Progenitor cell of endocrine pancreas (in vitro differentiated cells): ENCODE measurements at regions not wholly inside any gene's neighbourhood (a gene's known extent, or its start where the extent isn't known, plus 50 kb on each side); places are given as distances from the start of the nearest gene placed in this dataset.

ENCODE experiments used
- DNase-seq: peaks from one replicate; pipeline ENCODE4 v3.0.0; 2021; ENCODE audit warnings: low spot score; ENCODE audit not compliant: unreplicated experiment
- H3K27ac Mint-ChIP-seq: 2 replicates; pipeline ENCODE4 v1.8.0; 2021; ENCODE audit warnings: mild to moderate bottlenecking, moderate library complexity, mixed read lengths
- H3K27me3 Mint-ChIP-seq: 2 replicates; pipeline ENCODE4 v1.8.0; 2021; ENCODE audit warnings: mixed read lengths
- H3K36me3 Mint-ChIP-seq: 2 replicates; pipeline ENCODE4 v1.8.0; 2022; ENCODE audit warnings: mixed read lengths; ENCODE audit not compliant: insufficient read depth
- H3K4me1 Mint-ChIP-seq: 2 replicates; pipeline ENCODE4 v1.8.0; 2021; ENCODE audit warnings: low read depth, mixed read lengths
- H3K4me3 Mint-ChIP-seq: 2 replicates; pipeline ENCODE4 v1.8.0; 2021; ENCODE audit warnings: low read depth, mild to moderate bottlenecking, moderate library complexity, mixed read lengths
- H3K9me3 Mint-ChIP-seq: 2 replicates; pipeline ENCODE4 v1.8.0; 2021; ENCODE audit warnings: low read depth, mixed read lengths
- TF ChIP-seq, protein P1 (sequence below): fragments of 200-600 bp; sonication (generic); IDR thresholded peaks from one replicate; pipeline ENCODE4 v1.5.0; 2021; ENCODE audit warnings: antibody characterized with exemption, mild to moderate bottlenecking; ENCODE audit not compliant: unreplicated experiment

DNA sequence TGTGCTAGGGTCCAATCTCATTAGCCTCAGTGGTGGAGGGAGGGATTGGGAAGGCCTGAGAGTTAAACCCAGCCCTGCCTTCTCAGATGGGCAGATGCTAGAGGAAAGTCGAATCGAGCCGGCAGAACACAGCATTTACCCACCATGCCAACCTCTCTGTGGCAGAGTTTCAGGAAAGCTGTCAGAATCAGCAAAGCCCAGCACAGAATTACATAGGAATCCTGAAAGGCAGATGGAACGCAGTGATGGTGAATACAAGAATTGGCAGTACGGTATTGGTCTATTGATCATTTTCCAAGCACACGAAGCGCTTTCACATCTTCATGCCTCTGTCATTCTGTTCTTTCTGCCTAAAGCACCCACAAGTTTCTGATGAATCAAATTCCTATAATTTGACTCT, 417.7 kb upstream of the RBMS3 start:
- H3K4me3 Mint-ChIP-seq: no peak overlapping the region
- H3K9me3 Mint-ChIP-seq: peaks cover 7% of the 10 kb centered on the region
- no peaks in the 10 kb centered on the region for H3K27me3 Mint-ChIP-seq
- no peak for DNase-seq
- TF ChIP-seq, protein P1, sequence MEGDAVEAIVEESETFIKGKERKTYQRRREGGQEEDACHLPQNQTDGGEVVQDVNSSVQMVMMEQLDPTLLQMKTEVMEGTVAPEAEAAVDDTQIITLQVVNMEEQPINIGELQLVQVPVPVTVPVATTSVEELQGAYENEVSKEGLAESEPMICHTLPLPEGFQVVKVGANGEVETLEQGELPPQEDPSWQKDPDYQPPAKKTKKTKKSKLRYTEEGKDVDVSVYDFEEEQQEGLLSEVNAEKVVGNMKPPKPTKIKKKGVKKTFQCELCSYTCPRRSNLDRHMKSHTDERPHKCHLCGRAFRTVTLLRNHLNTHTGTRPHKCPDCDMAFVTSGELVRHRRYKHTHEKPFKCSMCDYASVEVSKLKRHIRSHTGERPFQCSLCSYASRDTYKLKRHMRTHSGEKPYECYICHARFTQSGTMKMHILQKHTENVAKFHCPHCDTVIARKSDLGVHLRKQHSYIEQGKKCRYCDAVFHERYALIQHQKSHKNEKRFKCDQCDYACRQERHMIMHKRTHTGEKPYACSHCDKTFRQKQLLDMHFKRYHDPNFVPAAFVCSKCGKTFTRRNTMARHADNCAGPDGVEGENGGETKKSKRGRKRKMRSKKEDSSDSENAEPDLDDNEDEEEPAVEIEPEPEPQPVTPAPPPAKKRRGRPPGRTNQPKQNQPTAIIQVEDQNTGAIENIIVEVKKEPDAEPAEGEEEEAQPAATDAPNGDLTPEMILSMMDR: no peak
- no peaks in the 10 kb centered on the region for H3K36me3 Mint-ChIP-seq
- H3K27ac Mint-ChIP-seq: no peak overlapping the region
- peaks cover 3% of the 10 kb centered on the region for H3K4me1 Mint-ChIP-seq

DNA sequence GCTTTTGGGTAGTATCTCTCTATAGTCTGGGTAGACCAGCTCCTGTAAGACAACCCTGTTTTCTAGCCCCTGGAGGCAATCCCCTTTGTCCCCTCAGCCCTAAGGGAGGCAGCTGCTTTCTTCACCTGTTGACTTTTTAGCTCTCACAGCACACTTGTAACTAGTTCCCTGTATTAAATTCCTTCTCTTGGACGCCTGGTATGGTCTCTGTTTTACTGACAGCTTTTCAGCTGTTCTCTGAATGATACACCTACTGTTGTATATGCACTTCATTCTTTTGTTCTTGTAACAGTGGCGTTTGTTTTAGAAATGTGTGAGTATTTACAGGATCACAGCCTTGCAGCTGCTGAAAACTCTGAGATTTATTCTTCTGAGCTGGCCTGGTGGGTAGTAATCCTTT, 413.0 kb upstream of the RBMS3 start:
- no peak overlapping the region for H3K27ac Mint-ChIP-seq
- H3K9me3 Mint-ChIP-seq: no peaks in the 10 kb centered on the region
- no peaks in the 10 kb centered on the region for H3K27me3 Mint-ChIP-seq
- H3K4me1 Mint-ChIP-seq: no peaks in the 10 kb centered on the region
- DNase-seq: no peak
- no peaks in the 10 kb centered on the region for H3K36me3 Mint-ChIP-seq
- no peak overlapping the region for H3K4me3 Mint-ChIP-seq
- TF ChIP-seq, protein P1: no peak

DNA sequence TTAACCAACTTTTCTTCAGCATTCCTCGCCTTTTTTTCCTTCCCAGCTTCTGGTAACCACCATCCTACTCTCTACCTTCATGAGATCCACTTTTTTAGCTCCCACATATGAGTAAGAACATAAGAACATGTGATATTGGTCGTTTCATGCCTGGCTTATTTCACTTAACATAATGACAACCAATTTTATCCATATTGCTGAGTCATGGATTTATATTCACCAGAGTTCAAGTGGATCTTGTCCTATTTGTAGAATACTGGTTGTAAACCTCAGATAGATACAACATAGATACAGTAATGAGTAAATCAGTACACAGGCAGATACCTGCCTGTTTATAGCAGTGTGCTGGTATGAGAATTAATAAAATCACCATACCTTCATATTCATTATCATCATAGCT, 412.0 kb upstream of the RBMS3 start:
- Mint-ChIP-seq H3K36me3 (peaks cover 2% of the 10 kb centered on the region), H3K4me3 (no peak overlapping the region), H3K4me1 (no peaks in the 10 kb centered on the region), H3K27me3 (no peaks in the 10 kb centered on the region), H3K27ac (no peak overlapping the region), H3K9me3 (peaks cover 4% of the 10 kb centered on the region)
- no peak for DNase-seq
- TF ChIP-seq, protein P1: no peak

DNA sequence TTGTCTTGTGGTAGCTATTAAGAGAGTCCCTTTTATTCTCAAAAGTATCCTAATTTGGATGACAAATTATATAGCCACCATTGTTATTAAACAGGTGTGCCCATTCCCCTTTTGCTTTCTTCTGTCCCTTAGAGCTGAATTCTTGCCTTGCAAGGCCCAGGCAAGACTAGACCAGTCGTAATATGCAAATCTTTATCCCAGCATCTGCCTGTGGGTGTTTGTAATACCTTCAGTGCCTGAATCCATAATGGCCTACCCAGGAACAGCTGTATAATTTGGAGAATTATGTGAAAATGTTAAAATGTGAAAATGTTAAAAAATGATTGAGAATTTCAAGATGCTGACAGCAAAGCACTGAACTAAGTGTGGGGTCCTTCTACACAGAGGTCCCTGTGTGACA, 403.0 kb upstream of the RBMS3 start:
- Mint-ChIP-seq H3K27me3 (no peaks in the 10 kb centered on the region), H3K36me3 (peaks cover 2% of the 10 kb centered on the region), H3K4me3 (no peak overlapping the region), H3K4me1 (no peaks in the 10 kb centered on the region), H3K27ac (no peak overlapping the region), H3K9me3 (peaks cover 19% of the 10 kb centered on the region)
- TF ChIP-seq, protein P1: no peak
- no peak for DNase-seq

DNA sequence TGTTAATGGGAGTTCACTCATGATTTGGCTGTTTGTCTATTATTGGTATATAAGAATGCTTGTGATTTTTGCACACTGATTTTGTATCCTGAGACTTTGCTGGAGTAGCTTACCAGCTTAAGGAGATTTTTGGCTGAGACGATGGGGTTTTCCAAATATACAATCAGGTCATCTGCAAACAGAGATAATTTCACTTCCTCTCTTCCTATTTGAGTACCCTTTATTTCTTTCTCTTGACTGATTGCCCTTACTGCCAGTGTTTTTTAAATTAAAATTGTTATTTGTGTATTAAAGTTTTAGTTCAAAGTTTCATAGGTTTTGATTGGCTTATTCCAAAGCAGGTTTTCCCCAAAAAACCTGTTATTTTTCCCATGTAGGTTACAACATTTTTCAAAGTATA, 390.5 kb upstream of the RBMS3 start:
- H3K27me3 Mint-ChIP-seq: no peaks in the 10 kb centered on the region
- TF ChIP-seq, protein P1: no peak
- H3K9me3 Mint-ChIP-seq: no peaks in the 10 kb centered on the region
- no peak overlapping the region for H3K27ac Mint-ChIP-seq
- H3K4me1 Mint-ChIP-seq: peaks cover 2% of the 10 kb centered on the region
- DNase-seq: no peak
- H3K4me3 Mint-ChIP-seq: no peak overlapping the region
- no peaks in the 10 kb centered on the region for H3K36me3 Mint-ChIP-seq
